AG09319 (cell line): ENCODE measurements at regions not wholly inside any gene's neighbourhood (a gene's known extent, or its start where the extent isn't known, plus 50 kb on each side); places are given as distances from the start of the nearest gene placed in this dataset.

Source experiments
- DNase-seq: peaks from one replicate; pipeline ENCODE4 v3.0.0-alpha.2; 2010; ENCODE audit warnings: low read depth; ENCODE audit errors: extremely low read depth
- TF ChIP-seq, protein P1 (sequence below): IDR thresholded peaks from 2 replicates; pipeline ENCODE4 v1.5.1; 2011; ENCODE audit warnings: low read depth, mild to moderate bottlenecking, inconsistent platforms, low read length, moderate library complexity

GRCh38 chr19:31497709-31498108, 148.5 kb upstream of the TSHZ3 start:
- TF ChIP-seq, protein P1, sequence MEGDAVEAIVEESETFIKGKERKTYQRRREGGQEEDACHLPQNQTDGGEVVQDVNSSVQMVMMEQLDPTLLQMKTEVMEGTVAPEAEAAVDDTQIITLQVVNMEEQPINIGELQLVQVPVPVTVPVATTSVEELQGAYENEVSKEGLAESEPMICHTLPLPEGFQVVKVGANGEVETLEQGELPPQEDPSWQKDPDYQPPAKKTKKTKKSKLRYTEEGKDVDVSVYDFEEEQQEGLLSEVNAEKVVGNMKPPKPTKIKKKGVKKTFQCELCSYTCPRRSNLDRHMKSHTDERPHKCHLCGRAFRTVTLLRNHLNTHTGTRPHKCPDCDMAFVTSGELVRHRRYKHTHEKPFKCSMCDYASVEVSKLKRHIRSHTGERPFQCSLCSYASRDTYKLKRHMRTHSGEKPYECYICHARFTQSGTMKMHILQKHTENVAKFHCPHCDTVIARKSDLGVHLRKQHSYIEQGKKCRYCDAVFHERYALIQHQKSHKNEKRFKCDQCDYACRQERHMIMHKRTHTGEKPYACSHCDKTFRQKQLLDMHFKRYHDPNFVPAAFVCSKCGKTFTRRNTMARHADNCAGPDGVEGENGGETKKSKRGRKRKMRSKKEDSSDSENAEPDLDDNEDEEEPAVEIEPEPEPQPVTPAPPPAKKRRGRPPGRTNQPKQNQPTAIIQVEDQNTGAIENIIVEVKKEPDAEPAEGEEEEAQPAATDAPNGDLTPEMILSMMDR, result no peak
- no peak for DNase-seq

GRCh38 chr19:31498781-31499180, 149.5 kb upstream of the TSHZ3 start:
- TF ChIP-seq, protein P1, result no peak
- DNase-seq, result no peak

GRCh38 chr19:31499281-31500196, 150.3 kb upstream of the TSHZ3 start:
- TF ChIP-seq, protein P1, result no peak
- DNase-seq, result no peak

- DNase-seq, result no peak
- TF ChIP-seq, protein P1, result no peak
Measured at GRCh38 chr19:31500197-31500830, 151.1 kb upstream of the TSHZ3 start.

DNA sequence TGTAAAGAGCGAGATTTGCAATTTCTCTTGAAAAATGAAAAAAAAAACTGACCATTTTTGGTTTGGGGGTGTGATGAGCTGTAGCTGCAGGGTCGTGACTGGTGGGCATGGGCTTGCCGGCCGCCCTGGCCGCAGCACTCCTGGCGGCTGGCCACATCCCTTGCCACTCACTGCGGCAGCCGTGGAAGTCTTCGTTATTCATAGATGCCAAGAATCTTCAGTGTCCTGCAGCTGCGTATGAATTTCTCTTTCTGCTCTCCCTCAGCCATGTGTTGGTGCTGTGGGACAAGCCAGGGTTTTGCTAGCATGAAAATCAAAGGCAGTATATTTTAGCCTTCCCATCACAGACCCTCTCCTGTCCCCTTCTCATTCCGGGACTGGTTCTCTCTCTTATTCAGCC, 151.7 kb upstream of the TSHZ3 start:
- TF ChIP-seq, protein P1, result no peak
- DNase-seq, result no peak

DNA sequence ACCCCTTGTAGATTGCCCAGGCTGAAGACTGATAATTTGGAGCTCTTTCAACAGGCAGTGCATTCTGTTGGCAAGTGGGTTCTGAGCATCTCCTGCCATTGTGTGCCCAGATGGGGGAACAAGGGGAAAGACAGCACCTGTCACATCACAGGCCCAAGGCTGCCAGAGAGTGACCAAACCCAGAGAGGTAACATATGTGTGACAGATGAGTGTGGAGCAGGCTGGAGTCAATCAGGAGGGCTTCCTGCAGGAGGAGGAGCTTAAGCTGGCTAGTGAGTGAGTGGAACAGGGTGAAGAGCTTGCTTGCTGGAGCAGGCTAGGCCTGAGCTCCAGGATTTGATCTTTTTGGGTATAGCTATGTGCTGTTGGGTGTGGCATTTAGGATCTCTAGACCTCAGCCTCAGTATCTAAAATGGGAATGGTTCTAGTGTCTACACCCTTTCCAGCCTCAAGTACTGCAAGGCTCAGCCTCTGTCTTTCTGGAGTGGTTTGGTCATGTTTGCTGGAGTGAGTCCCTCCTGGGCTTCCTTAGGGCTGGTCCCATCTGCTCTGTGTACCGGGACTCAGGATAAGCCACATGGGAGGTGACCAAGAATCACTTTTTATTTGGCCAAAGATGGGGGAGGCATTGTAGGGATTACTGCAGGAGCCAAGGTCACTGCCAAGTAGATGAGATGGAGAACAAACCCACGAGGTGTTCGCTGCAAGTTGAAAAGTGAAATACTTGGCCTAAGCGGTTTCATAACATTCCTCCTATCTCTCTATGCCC, 152.4 kb upstream of the TSHZ3 start:
- TF ChIP-seq, protein P1, result no peak
- DNase-seq, result no peak
